HepG2 (cell line): ENCODE measurements at regions not wholly inside any gene's neighbourhood (a gene's known extent, or its start where the extent isn't known, plus 50 kb on each side); places are given as distances from the start of the nearest gene placed in this dataset.

ENCODE experiments used
- ATAC-seq: fragments of 200-7000 bp; cut with Tn5 transposase; 3 replicates; pipeline ENCODE4 v1.9.1; 2020; ENCODE audit warnings: mild to moderate bottlenecking, moderate library complexity
- BruUV-seq: library from RNA; stranded (reverse); fragments of 400-500 nt; replicated peaks from 2 replicates; lab custom pipeline; 2021; lab: Mats Ljungman, UMichigan
- CTCF ChIA-PET: fragments of 300-600 bp; formaldehyde crosslinking; extraction: SDS; loops from one replicate; lab custom pipeline; 2021; ENCODE audit warnings: low total read pairs, inconsistent platforms, low intra/inter-chr PET ratio; lab: Yijun Ruan, JAX
- POLR2A ChIA-PET: fragments of 350-600 bp; sonication (Branson Sonifier 250); formaldehyde crosslinking; loops from one replicate; lab custom pipeline; 2020; ENCODE audit warnings: antibody characterized with exemption, inconsistent platforms; lab: Yijun Ruan, JAX
- DNase-seq: peaks from one replicate; pipeline ENCODE4 v3.0.0-alpha.2; 2015; ENCODE audit warnings: low spot score
- FAIRE-seq: peaks from 3 replicates; lab custom pipeline; 2011; peaks lifted over from hg19 to GRCh38; lab: Jason Lieb, UNC
- H2AFZ ChIP-seq: one replicate; pipeline ENCODE4 v1.6.1; 2011; ENCODE audit warnings: low read length, inconsistent platforms
- H3K27ac ChIP-seq: fragments of 300-600 bp; 3 replicates; pipeline ENCODE4 v1.8.0; 2011; ENCODE audit warnings: mixed run types, mild to moderate bottlenecking, mixed read lengths, low read length, inconsistent platforms; ENCODE audit not compliant: insufficient read depth; ENCODE audit errors: extremely low read length
- H3K27me3 ChIP-seq, 2 experiments: fragments of 200-600 bp in 1 of 2; 2 replicates in 1 of 2; 3 replicates in 1 of 2; pipeline versions ENCODE4 v1.6.0 to v1.8.0; 2011; ENCODE audit warnings: low read length in 2 of 2, mild to moderate bottlenecking in 2 of 2, moderate library complexity in 2 of 2, inconsistent platforms in 1 of 2; ENCODE audit not compliant: insufficient read depth in 2 of 2, control insufficient read depth in 1 of 2
- H3K36me3 ChIP-seq, 2 experiments: fragments of 200-600 bp in 1 of 2; replicated peaks in 1 of 2; 2 replicates in 1 of 2; 3 replicates in 1 of 2; pipeline versions ENCODE4 v1.5.1 to v1.8.0; 2011; ENCODE audit warnings: low read length in 2 of 2, inconsistent platforms in 1 of 2; ENCODE audit not compliant: insufficient read depth in 2 of 2, control insufficient read depth in 1 of 2
- H3K4me1 ChIP-seq: 2 replicates; pipeline ENCODE4 v1.5.1; 2012; ENCODE audit warnings: low read length, inconsistent platforms; ENCODE audit not compliant: insufficient read depth
- H3K4me2 ChIP-seq: 2 replicates; pipeline ENCODE4 v1.6.0; 2011; ENCODE audit warnings: low read depth, low read length, inconsistent platforms
- H3K4me3 ChIP-seq, 3 experiments: fragments of 200-600 bp in 1 of 3; sonication (generic), shearing (Covaris generic) in 1 of 3; replicated peaks in 1 of 3; 2 replicates each; pipeline ENCODE4 v1.5.1; 2011 to 2016; ENCODE audit warnings: low read length in 3 of 3, inconsistent platforms in 2 of 3, low read depth in 2 of 3, mild to moderate bottlenecking in 2 of 3, control low read depth in 1 of 3, mixed read lengths in 1 of 3; ENCODE audit not compliant: insufficient read depth in 1 of 3
- H3K79me2 ChIP-seq: one replicate; pipeline ENCODE4 v1.6.1; 2011; ENCODE audit warnings: low read length, inconsistent platforms; ENCODE audit not compliant: insufficient read depth
- H3K9ac ChIP-seq: 2 replicates; pipeline ENCODE4 v1.6.0; 2011; ENCODE audit warnings: mild to moderate bottlenecking, low read depth, low read length, inconsistent platforms; ENCODE audit not compliant: insufficient read depth
- H3K9me3 ChIP-seq: 2 replicates; pipeline ENCODE4 v1.5.1; 2012; ENCODE audit warnings: mild to moderate bottlenecking, low read length
- H4K20me1 ChIP-seq: 2 replicates; pipeline ENCODE4 v1.6.0; 2011; ENCODE audit warnings: inconsistent platforms, mild to moderate bottlenecking, low read length, moderate library complexity; ENCODE audit not compliant: insufficient read depth
- FOSL1 ChIP-seq: sonication (generic); formaldehyde crosslinking; IDR thresholded peaks from 2 replicates; pipeline ENCODE4 v1.9.0; 2021; ENCODE audit warnings: missing genetic modification reagents, borderline replicate concordance
- IKZF4 ChIP-seq: sonication (generic); formaldehyde crosslinking; IDR thresholded peaks from 2 replicates; pipeline ENCODE4 v1.5.1; 2020; ENCODE audit warnings: borderline replicate concordance, mild to moderate bottlenecking, low read depth, missing genetic modification reagents; ENCODE audit errors: not compliant biosample characterization
- POLR2AphosphoS2 ChIP-seq: IDR thresholded peaks from 2 replicates; pipeline ENCODE4 v1.6.1; 2011; ENCODE audit warnings: low read depth, low read length, improper control_type of control experiment
- RFXANK ChIP-seq: IDR thresholded peaks from 2 replicates; pipeline ENCODE4 v1.6.1; 2016
- TCF7L2 ChIP-seq: IDR thresholded peaks from 2 replicates; pipeline ENCODE4 v1.6.1; 2011; ENCODE audit warnings: mild to moderate bottlenecking, low read depth, low read length, moderate library complexity
- U2AF1 ChIP-seq: fragments of 200-400 bp; formaldehyde crosslinking; optimal IDR thresholded peaks from 2 replicates; pipeline ENCODE3; 2017; ENCODE audit warnings: mild to moderate bottlenecking, low read depth, low read length
- ZMYM3 ChIP-seq: sonication (generic); formaldehyde crosslinking; IDR thresholded peaks from 2 replicates; pipeline ENCODE4 v1.5.1; 2020; ENCODE audit warnings: mild to moderate bottlenecking, missing genetic modification reagents
- ZNF414 ChIP-seq: sonication (generic); formaldehyde crosslinking; IDR thresholded peaks from 2 replicates; pipeline ENCODE4 v1.5.0; 2020; ENCODE audit warnings: missing genetic modification reagents
- ZNF747 ChIP-seq: sonication (generic); formaldehyde crosslinking; IDR thresholded peaks from 2 replicates; pipeline ENCODE4 v1.8.1; 2023; ENCODE audit warnings: missing genetic modification reagents, mild to moderate bottlenecking, borderline replicate concordance
- ZXDC ChIP-seq: sonication (generic); formaldehyde crosslinking; IDR thresholded peaks from 2 replicates; pipeline ENCODE4 v1.5.0; 2020; ENCODE audit warnings: mild to moderate bottlenecking, missing genetic modification reagents
- WGBS: methylation state at CpG from one replicate; pipeline ENCODE4 v1.1.6; 2017; ENCODE audit warnings: low lambda C conversion rate; 5-methylcytosine and 5-hydroxymethylcytosine counted together
- in situ Hi-C: cut with HindIII; loops from 2 replicates; pipeline ENCODE4 v1.10.0; 2017; ENCODE audit warnings: low pct_unique_long_range_greater_than_20kb; ENCODE audit not compliant: extremely low pct_ligation_motif_present
- intact Hi-C: fragments of 100-400 bp; cut with micrococcal nuclease; formaldehyde crosslinking; loops from one replicate; pipeline ENCODE4 v1.10.0; 2022; ENCODE audit not compliant: unreplicated experiment
- TF ChIP-seq, protein P1 (sequence below): IDR thresholded peaks from 2 replicates; pipeline ENCODE4 v1.6.1; 2016; ENCODE audit warnings: missing compliant biosample characterization, missing genetic modification reagents, borderline replicate concordance

DNA sequence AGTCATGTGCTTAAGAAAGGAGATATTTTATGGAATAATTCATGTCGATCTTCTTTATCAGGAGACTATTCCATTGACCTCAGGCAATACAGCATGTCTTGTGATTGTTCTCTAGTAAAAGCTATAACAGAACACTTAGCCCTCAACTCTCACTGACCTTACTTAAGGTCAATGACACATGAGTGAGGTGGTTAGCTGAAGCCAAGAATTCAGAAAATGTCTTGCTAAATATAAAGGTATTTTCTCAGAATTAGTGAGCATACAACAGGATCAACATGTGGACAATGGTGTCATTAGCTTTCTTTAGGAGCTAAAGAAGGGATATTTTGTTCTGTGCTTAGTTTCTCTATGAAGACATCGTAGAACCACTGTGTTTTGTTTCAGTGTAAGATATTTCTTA lies 1730.4 kb upstream of the SLC10A2 start:
- FAIRE-seq, result no peak
- BruUV-seq, result no TSS peak
- ATAC-seq, result no peak
- Histone ChIP-seq H3K27ac (no peak overlapping the region), H3K79me2 (no peaks in the 10 kb centered on the region), H3K36me3 (no peaks in the 10 kb centered on the region), H3K9ac (no peak overlapping the region), H4K20me1 (no peaks in the 10 kb centered on the region), H3K4me3 (no peak overlapping the region), H3K4me2 (no peak overlapping the region), H3K4me1 (no peaks in the 10 kb centered on the region), H2AFZ (no peak overlapping the region), H3K27me3 (no peaks in the 10 kb centered on the region; a peak in 1 of 5 replicates), H3K9me3 (peaks cover 55% of the 10 kb centered on the region)
- POLR2A ChIA-PET, result no interaction called here
- intact Hi-C loops (no loop called here), in situ Hi-C loops (no loop called here)
- no peak for DNase-seq
- WGBS, result 2% methylated on average over 2 of the region's 2 CpGs
- TF ChIP-seq TCF7L2 (no peak), ZNF414 (CRISPR knock-in tag) (no peak), RFXANK (CRISPR knock-in tag) (no peak), POLR2AphosphoS2 (no peak), FOSL1 (CRISPR knock-in tag) (no peak), ZMYM3 (CRISPR knock-in tag) (no peak), ZXDC (CRISPR knock-in tag) (no peak), IKZF4 (CRISPR knock-in tag) (no peak), ZNF747 (CRISPR knock-in tag) (no peak), U2AF1 (no peak)
- TF ChIP-seq, protein P1, sequence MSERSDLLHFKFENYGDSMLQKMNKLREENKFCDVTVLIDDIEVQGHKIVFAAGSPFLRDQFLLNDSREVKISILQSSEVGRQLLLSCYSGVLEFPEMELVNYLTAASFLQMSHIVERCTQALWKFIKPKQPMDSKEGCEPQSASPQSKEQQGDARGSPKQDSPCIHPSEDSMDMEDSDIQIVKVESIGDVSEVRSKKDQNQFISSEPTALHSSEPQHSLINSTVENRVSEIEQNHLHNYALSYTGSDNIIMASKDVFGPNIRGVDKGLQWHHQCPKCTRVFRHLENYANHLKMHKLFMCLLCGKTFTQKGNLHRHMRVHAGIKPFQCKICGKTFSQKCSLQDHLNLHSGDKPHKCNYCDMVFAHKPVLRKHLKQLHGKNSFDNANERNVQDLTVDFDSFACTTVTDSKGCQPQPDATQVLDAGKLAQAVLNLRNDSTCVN (CRISPR knock-in tag), result no peak
- CTCF ChIA-PET, result no interaction called here
